ENCODE measurements at regions not wholly inside any gene's neighbourhood (a gene's known extent, or its start where the extent isn't known, plus 50 kb on each side); places are given as distances from the start of the nearest gene placed in this dataset.
"Not testable (repeated sequence)": the region's sequence is repeated elsewhere in the genome, so short reads cannot be mapped to it uniquely, and the experiment has no call there.

- no peak for DNase-seq
These were observed 201.6 kb downstream of the IPMK start for GRCh38 chr10:58066126-58066525.

GRCh38 chr10:58065529-58065815, 202.2 kb downstream of the IPMK start:
- no peak for DNase-seq

- peak; percentile 2 for DNase-seq
These were observed 202.8 kb downstream of the IPMK start for GRCh38 chr10:58064714-58065528.

- no peak for DNase-seq
These were observed 203.7 kb downstream of the IPMK start for GRCh38 chr10:58063861-58064480.

GRCh38 chr10:58058683-58059082, 209.0 kb downstream of the IPMK start:
- DNase-seq = not testable (repeated sequence)

- no peak for DNase-seq
These were observed 212.8 kb downstream of the IPMK start for GRCh38 chr10:58054881-58055280.

- no peak for DNase-seq
These were observed 214.9 kb downstream of the IPMK start for GRCh38 chr10:58052772-58053171.

- DNase-seq = no peak
These were observed 217.1 kb downstream of the IPMK start for GRCh38 chr10:58050575-58050974.

- no peak for DNase-seq
These were observed 218.8 kb downstream of the IPMK start for GRCh38 chr10:58048936-58049335.

- no peak for DNase-seq
These were observed 223.6 kb downstream of the IPMK start for GRCh38 chr10:58044072-58044471.

- no peak for DNase-seq
These were observed 225.8 kb downstream of the IPMK start for GRCh38 chr10:58041901-58042300.

- no peak for DNase-seq
These were observed 237.5 kb downstream of the IPMK start for GRCh38 chr10:58030208-58030607.

- DNase-seq = no peak
These were observed 238.9 kb downstream of the IPMK start for GRCh38 chr10:58028597-58029366.

- no peak for DNase-seq
These were observed 240.3 kb downstream of the IPMK start for GRCh38 chr10:58027426-58027825.

- no peak for DNase-seq
These were observed 241.7 kb downstream of the IPMK start for GRCh38 chr10:58026036-58026435.

GRCh38 chr10:58023341-58024073, 244.2 kb downstream of the IPMK start:
- no peak for DNase-seq

GRCh38 chr10:58019863-58020537, 247.7 kb downstream of the IPMK start:
- no peak for DNase-seq

GRCh38 chr10:58017719-58018367, 249.9 kb downstream of the IPMK start:
- no peak for DNase-seq

- DNase-seq = no peak
These were observed 251.1 kb downstream of the IPMK start for GRCh38 chr10:58016614-58017013.

- no peak for DNase-seq
These were observed 253.3 kb downstream of the IPMK start for GRCh38 chr10:58014436-58014835.

- DNase-seq = no peak
These were observed 254.3 kb downstream of the IPMK start for GRCh38 chr10:58013406-58013805.

- DNase-seq = no peak
These were observed 257.5 kb downstream of the IPMK start for GRCh38 chr10:58010073-58010702.

All from effector CD4-positive, alpha-beta T cell (primary cell).